Uterus (tissue), 3 donors: ENCODE measurements at regions not wholly inside any gene's neighbourhood (a gene's known extent, or its start where the extent isn't known, plus 50 kb on each side); places are given as distances from the start of the nearest gene placed in this dataset.
"Not testable (repeated sequence)": the region's sequence is repeated elsewhere in the genome, so short reads cannot be mapped to it uniquely, and the experiment has no call there.

Experiments
- DNase-seq, 2 donors: peaks; one replicate each; pipeline ENCODE4 v3.0.0-alpha.2; 2019 to 2020
- H3K27ac ChIP-seq, 2 donors: fragments of 200-600 bp; sonication (generic); 1 replicate in 1 of 2; 2 replicates in 1 of 2; pipeline ENCODE4 v1.5.1; 2016 to 2018
- H3K27me3 ChIP-seq, 2 donors: fragments of 200-600 bp; sonication (generic); one replicate each; pipeline ENCODE4 v1.5.1; 2018 to 2019; ENCODE audit warnings: control low read depth in 1 of 2
- H3K36me3 ChIP-seq, 2 donors: fragments of 200-600 bp; sonication (generic); one replicate each; pipeline ENCODE4 v1.5.1; 2019; ENCODE audit warnings: control low read depth in 1 of 2
- H3K4me1 ChIP-seq, 2 donors: fragments of 200-600 bp; sonication (generic); one replicate each; pipeline ENCODE4 v1.5.1; 2018 to 2019; ENCODE audit warnings: control low read depth in 1 of 2
- H3K4me3 ChIP-seq, 2 donors: fragments of 200-600 bp; sonication (generic); 1 replicate in 1 of 2; 2 replicates in 1 of 2; pipeline ENCODE4 v1.5.1; 2018 to 2019; ENCODE audit warnings: mild to moderate bottlenecking in 1 of 2
- H3K9me3 ChIP-seq, 2 donors: fragments of 200-600 bp; sonication (generic); one replicate each; pipeline ENCODE4 v1.5.1; 2019; ENCODE audit warnings: control low read depth in 1 of 2
- POLR2A ChIP-seq, 2 donors: fragments of 450-650 bp; IDR thresholded peaks; one replicate each; pipeline ENCODE4 v1.6.1; 2016; ENCODE audit warnings: antibody characterized with exemption in 2 of 2, mild to moderate bottlenecking in 1 of 2, moderate library complexity in 1 of 2
- intact Hi-C: fragments of 100-400 bp; cut with DNase I; formaldehyde crosslinking; loops from one replicate; pipeline ENCODE4 v1.15.1; 2023; ENCODE audit warnings: low total_unique reads
- TF ChIP-seq, protein P1 (sequence below), 4 experiments: fragments of 200-600 bp in 2 of 4; fragments of 450-650 bp in 2 of 4; sonication (generic) in 2 of 4; IDR thresholded peaks; one replicate each; pipeline ENCODE4 v1.5.1; 2016 to 2019; ENCODE audit warnings: antibody characterized with exemption in 4 of 4, mild to moderate bottlenecking in 2 of 4, moderate library complexity in 1 of 4
- donor health status: DM: yes; HTN: yes; CAD: no.

DNA sequence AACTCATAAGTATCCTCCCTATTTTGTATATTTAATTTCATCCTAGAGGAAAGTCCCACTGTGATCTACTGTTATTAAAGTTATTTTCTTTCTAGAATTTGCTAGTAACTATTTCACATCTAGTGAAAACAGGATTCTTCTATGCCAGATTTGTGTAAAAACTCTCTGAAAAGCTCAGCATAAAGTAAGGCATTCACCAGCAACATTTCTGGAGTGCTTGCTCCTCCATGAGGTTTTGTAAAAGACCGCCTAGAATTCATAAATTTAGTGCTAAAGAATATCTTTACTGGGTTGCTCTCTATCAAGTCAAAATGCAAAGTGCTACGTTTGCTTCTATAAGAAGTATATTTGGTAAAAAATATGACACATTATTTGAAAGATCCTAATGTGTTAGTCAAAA, 173.5 kb upstream of the IRAK1BP1 start:
- Histone ChIP-seq H3K27ac (no peak overlapping the region), H3K4me1 (no peaks in the 10 kb centered on the region), H3K4me3 (no peak overlapping the region), H3K9me3 (no peaks in the 10 kb centered on the region), H3K27me3 (no peaks in the 10 kb centered on the region), H3K36me3 (no peaks in the 10 kb centered on the region)
- DNase-seq, result no peak
- intact Hi-C loops, result no loop called here
- TF ChIP-seq, protein P1, sequence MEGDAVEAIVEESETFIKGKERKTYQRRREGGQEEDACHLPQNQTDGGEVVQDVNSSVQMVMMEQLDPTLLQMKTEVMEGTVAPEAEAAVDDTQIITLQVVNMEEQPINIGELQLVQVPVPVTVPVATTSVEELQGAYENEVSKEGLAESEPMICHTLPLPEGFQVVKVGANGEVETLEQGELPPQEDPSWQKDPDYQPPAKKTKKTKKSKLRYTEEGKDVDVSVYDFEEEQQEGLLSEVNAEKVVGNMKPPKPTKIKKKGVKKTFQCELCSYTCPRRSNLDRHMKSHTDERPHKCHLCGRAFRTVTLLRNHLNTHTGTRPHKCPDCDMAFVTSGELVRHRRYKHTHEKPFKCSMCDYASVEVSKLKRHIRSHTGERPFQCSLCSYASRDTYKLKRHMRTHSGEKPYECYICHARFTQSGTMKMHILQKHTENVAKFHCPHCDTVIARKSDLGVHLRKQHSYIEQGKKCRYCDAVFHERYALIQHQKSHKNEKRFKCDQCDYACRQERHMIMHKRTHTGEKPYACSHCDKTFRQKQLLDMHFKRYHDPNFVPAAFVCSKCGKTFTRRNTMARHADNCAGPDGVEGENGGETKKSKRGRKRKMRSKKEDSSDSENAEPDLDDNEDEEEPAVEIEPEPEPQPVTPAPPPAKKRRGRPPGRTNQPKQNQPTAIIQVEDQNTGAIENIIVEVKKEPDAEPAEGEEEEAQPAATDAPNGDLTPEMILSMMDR (IDR thresholded peaks at IDR 0.05), result no peak
- no peak for TF ChIP-seq POLR2A (IDR thresholded peaks at IDR 0.05)

DNA sequence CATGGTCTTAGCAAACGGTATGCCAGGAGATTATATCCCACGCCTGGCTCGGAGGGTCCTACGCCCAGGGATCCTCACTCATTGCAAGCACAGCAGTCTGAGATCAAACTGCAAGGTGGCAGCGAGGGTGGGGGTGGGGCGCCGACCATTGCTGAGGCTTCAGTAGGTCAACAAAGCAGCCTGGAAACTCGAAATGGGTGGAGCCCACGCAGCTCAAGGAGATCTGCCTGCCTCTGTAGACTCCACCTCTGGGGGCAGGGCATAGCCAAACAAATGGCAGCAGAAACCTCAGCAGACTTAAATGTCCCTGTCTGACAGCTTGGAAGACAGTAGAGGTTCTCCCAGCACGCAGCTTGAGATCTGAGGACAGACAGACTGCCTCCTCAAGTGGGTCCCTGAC, 172.7 kb upstream of the IRAK1BP1 start:
- DNase-seq, H3K4me3 ChIP-seq, intact Hi-C loops, H3K4me1 ChIP-seq, H3K27ac ChIP-seq, H3K36me3 ChIP-seq, H3K27me3 ChIP-seq, H3K9me3 ChIP-seq: not testable (repeated sequence)

DNA sequence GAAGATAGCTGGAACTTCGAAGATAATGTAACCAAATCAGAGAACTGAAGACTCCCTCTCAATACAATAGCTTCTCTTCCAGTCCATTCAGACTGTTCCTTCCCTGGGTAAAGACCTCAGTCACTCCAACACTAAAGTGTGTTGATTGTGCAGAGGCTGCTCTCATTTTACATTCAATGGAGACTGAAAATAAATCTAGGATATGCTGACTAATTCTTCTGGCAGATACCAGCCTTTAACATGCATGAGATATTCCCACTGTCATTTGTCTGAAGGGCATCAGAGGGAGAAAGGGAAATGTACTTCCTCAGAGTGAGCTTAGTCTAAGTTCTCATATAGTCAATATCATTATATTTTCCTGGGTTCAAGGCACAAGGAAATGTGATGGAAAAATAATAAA, 166.4 kb upstream of the IRAK1BP1 start:
- no peaks in the 10 kb centered on the region for H3K36me3 ChIP-seq
- H3K27ac ChIP-seq, result no peak overlapping the region
- H3K4me1 ChIP-seq, result no peaks in the 10 kb centered on the region
- intact Hi-C loops, result no loop called here
- no peak for TF ChIP-seq POLR2A (IDR thresholded peaks at IDR 0.05)
- TF ChIP-seq, protein P1 (IDR thresholded peaks at IDR 0.05), result no peak
- no peaks in the 10 kb centered on the region for H3K9me3 ChIP-seq
- H3K27me3 ChIP-seq, result no peaks in the 10 kb centered on the region
- no peak overlapping the region for H3K4me3 ChIP-seq
- no peak for DNase-seq

DNA sequence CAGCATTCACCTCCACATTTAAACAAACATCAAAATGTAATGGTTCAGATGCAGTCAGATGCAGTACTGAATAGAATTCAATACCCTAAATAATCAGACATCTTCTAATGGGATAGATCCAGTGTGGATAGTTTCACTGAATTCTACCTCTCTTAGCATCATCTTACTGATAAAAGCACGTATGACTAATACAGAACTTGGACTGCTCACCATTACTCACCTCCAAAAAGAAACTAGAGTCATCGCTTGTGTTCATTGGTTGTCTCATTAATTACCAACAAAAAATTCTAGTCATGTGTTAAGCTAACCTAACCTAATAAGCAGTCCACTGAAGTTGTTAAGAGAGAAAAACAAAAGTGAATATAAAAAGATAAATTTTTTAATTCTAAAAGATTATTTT, 165.9 kb upstream of the IRAK1BP1 start:
- intact Hi-C loops, result no loop called here

DNA sequence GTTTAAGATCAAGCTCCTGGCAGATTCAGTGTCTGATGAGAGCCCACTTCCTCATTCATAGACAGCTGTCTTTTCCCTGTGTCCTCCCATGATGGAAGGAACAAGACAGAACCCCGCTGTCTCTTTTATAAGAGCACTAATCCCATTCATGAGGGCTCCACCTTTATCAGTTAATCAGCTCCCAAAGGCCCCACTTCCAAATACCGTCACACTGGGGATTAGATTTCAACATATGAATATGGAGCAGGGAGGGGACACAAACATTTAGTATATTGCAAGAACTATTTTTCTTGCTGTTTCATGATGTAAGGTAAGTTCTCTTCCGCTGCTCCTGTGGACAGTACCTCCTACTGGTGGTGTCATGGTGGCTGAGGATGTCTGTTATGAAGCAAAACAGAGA, 158.3 kb upstream of the IRAK1BP1 start:
- intact Hi-C loops, result no loop called here
- H3K27ac ChIP-seq, result no peak overlapping the region
- no peak for TF ChIP-seq POLR2A (IDR thresholded peaks at IDR 0.05)
- TF ChIP-seq, protein P1 (IDR thresholded peaks at IDR 0.05), result no peak
- no peak overlapping the region for H3K4me3 ChIP-seq
- no peaks in the 10 kb centered on the region for H3K27me3 ChIP-seq
- H3K4me1 ChIP-seq, result no peaks in the 10 kb centered on the region
- no peaks in the 10 kb centered on the region for H3K36me3 ChIP-seq
- DNase-seq, result no peak
- no peaks in the 10 kb centered on the region for H3K9me3 ChIP-seq

More for the DNA sequence above, 165.9 kb upstream of the IRAK1BP1 start:
- TF ChIP-seq, protein P1 (IDR thresholded peaks at IDR 0.05), result no peak
- no peak for TF ChIP-seq POLR2A (IDR thresholded peaks at IDR 0.05)
- DNase-seq, result no peak
- H3K27ac ChIP-seq, result no peak overlapping the region
- H3K27me3 ChIP-seq, result no peaks in the 10 kb centered on the region
- no peaks in the 10 kb centered on the region for H3K36me3 ChIP-seq
- H3K9me3 ChIP-seq, result no peaks in the 10 kb centered on the region
- H3K4me3 ChIP-seq, result no peak overlapping the region
- H3K4me1 ChIP-seq, result no peaks in the 10 kb centered on the region

DNA sequence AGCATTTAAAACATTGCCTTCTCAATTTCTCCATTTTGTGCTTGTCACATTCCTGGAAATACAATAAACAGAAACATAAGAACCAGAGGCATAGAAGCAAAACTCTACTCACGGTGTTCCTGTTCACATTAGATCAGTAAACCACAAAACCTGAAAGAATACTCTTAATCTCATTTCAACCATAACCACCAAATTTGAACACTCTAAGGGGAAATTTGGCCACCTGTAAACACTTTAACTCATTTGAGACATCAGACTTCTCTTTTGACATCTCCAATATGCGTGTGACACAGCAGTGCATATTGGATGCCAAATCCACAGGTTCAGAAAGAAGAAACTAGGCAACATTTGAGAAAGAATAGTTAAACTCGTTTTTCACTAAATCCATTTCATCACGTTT, 153.8 kb upstream of the IRAK1BP1 start:
- no peaks in the 10 kb centered on the region for H3K36me3 ChIP-seq

More for the DNA sequence above, 153.8 kb upstream of the IRAK1BP1 start:
- intact Hi-C loops, result no loop called here
- TF ChIP-seq, protein P1 (IDR thresholded peaks at IDR 0.05), result no peak
- TF ChIP-seq POLR2A (IDR thresholded peaks at IDR 0.05), result no peak
- Histone ChIP-seq H3K4me3 (no peak overlapping the region), H3K9me3 (no peaks in the 10 kb centered on the region), H3K27ac (no peak overlapping the region), H3K27me3 (no peaks in the 10 kb centered on the region), H3K4me1 (no peaks in the 10 kb centered on the region)
- DNase-seq, result no peak
